ENCODE measurements at regions not wholly inside any gene's neighbourhood (a gene's known extent, or its start where the extent isn't known, plus 50 kb on each side); places are given as distances from the start of the nearest gene placed in this dataset.

GRCh38 chr20:62553838-62554161 is 78.0 kb upstream of the GATA5 start:
- TF ChIP-seq FOS (IDR thresholded peaks at IDR 0.05; ENCODE audit: low read depth, low read length) (no peak), CEBPB (IDR thresholded peaks at IDR 0.05; ENCODE audit: low read depth, low read length) (no peak), RFX5 (IDR thresholded peaks at IDR 0.05; ENCODE audit: low read depth, low read length) (no peak), MAFK (IDR thresholded peaks at IDR 0.05; ENCODE audit: low read depth, low read length) (no peak), MAZ (IDR thresholded peaks at IDR 0.05; ENCODE audit: borderline replicate concordance, low read depth, low read length) (no peak), NFE2L2 (IDR thresholded peaks at IDR 0.05; ENCODE audit: low read depth, low read length) (no peak), RAD21 (IDR thresholded peaks at IDR 0.05; ENCODE audit: low read length) (no peak), CTCF (conservative IDR thresholded peaks at IDR 0.05; ENCODE audit: low read depth, low read length) (no peak), RCOR1 (IDR thresholded peaks at IDR 0.05; ENCODE audit: insufficient replicate concordance, low read length) (no peak), ELK1 (IDR thresholded peaks at IDR 0.05; ENCODE audit: borderline replicate concordance, low read depth, low read length) (no peak), BHLHE40 (IDR thresholded peaks at IDR 0.05; ENCODE audit: low read depth, low read length) (no peak), CHD1 (IDR thresholded peaks at IDR 0.05; ENCODE audit: low read depth, low read length) (no peak), SMC3 (IDR thresholded peaks at IDR 0.05; ENCODE audit: low read depth, low read length) (no peak)
- no peak overlapping the region for H3K14ac ChIP-seq (replicated peaks; ENCODE audit: low read depth, low read length)
- H3K4me2 ChIP-seq (ENCODE audit: low read depth, low read length), result no peak overlapping the region
- no peaks in the 10 kb centered on the region for H3K4me1 ChIP-seq (ENCODE audit: control insufficient read depth, insufficient read depth, low read length)
- no peaks in the 10 kb centered on the region for H3K79me1 ChIP-seq (ENCODE audit: low read depth in 1 of 2, low read length in 2 of 2)
- H2BK120ac ChIP-seq (ENCODE audit: low read depth, low read length), result no peak overlapping the region
- H4K8ac ChIP-seq (ENCODE audit: low read depth in 2 of 2, low read length in 2 of 2), result no peak overlapping the region
- H3K23ac ChIP-seq (ENCODE audit: low read depth, low read length), result no peak overlapping the region
- H3K9ac ChIP-seq (ENCODE audit: low read depth, low read length), result no peak overlapping the region
- no peak overlapping the region for H3K4me3 ChIP-seq (ENCODE audit: insufficient read depth, low read depth, low read length)
- dilution Hi-C loops (cut with HindIII; ENCODE audit: low sequenced_read_pairs, unreplicated experiment), result no loop called here
- ChIA-PET POLR2A (ENCODE audit: unreplicated experiment) (no interaction called here), CTCF (no interaction called here)
- no peak for ATAC-seq (ENCODE audit: low read depth)
- H3K56ac ChIP-seq (ENCODE audit: extremely low read depth, insufficient read depth, low read length), result no peak overlapping the region
- H2BK20ac ChIP-seq (ENCODE audit: low read depth, low read length), result no peak overlapping the region
- H3K27ac ChIP-seq (ENCODE audit: insufficient read depth, low read length), result no peak overlapping the region
- peaks cover 91% of the 10 kb centered on the region for H3K27me3 ChIP-seq (ENCODE audit: control insufficient read depth, insufficient read depth, low read length)
- H4K91ac ChIP-seq (ENCODE audit: insufficient read depth, low read depth, low read length), result no peak overlapping the region
- H3K36me3 ChIP-seq (ENCODE audit: control insufficient read depth, insufficient read depth, low read length), result no peaks in the 10 kb centered on the region
- no peak overlapping the region for H3K18ac ChIP-seq (ENCODE audit: low read depth, low read length)
- H2AFZ ChIP-seq (replicated peaks; ENCODE audit: low read length, poor library complexity), result no peak overlapping the region
- H2BK5ac ChIP-seq (ENCODE audit: low read depth, low read length, poor library complexity, severe bottlenecking), result no peak overlapping the region
- H2BK15ac ChIP-seq (ENCODE audit: low read depth, low read length), result no peak overlapping the region
- in situ Hi-C loops (cut with MboI; ENCODE audit: low sequenced_read_pairs), result no loop called here
- 40% methylated on average over 1 of the region's 7 CpGs; no CpG with 5 or more reads in 1 of the 2 experiments for WGBS, 2 experiments (ENCODE audit: extremely low coverage in 2 of 2, insufficient read length in 1 of 2)
- H3K9me1 ChIP-seq (ENCODE audit: insufficient read depth, low read length), result no peaks in the 10 kb centered on the region
- H3K9me3 ChIP-seq (ENCODE audit: control insufficient read depth, insufficient read depth, low read length), result no peaks in the 10 kb centered on the region
- H4K5ac ChIP-seq (ENCODE audit: low read depth, low read length), result no peak overlapping the region
- no peak overlapping the region for H3K4ac ChIP-seq (ENCODE audit: low read depth, low read length)
- DNase-seq, result no peak
- intact Hi-C loops (cut with micrococcal nuclease), result no loop called here
- no TSS peak for BruUV-seq (replicated peaks)
- H4K20me1 ChIP-seq (ENCODE audit: insufficient read depth, low read length), result no peaks in the 10 kb centered on the region
- H2AK5ac ChIP-seq (ENCODE audit: low read depth, low read length), result no peak overlapping the region
- H2AK9ac ChIP-seq (replicated peaks; ENCODE audit: low read depth, low read length, poor library complexity), result no peak overlapping the region

Measured in IMR-90 (cell line).